OCI-LY1 (cell line): ENCODE measurements at regions not wholly inside any gene's neighbourhood (a gene's known extent, or its start where the extent isn't known, plus 50 kb on each side); places are given as distances from the start of the nearest gene placed in this dataset.

Source experiments
- H2AFZ ChIP-seq: fragments of 200-600 bp; sonication (generic), shearing (Covaris generic); 2 replicates; pipeline ENCODE4 v1.6.0; 2014; ENCODE audit warnings: antibody characterized with exemption, mild to moderate bottlenecking, low read length
- H3F3A ChIP-seq: fragments of 200-600 bp; sonication (generic), shearing (Covaris generic); 2 replicates; pipeline ENCODE4 v1.6.0; 2014; ENCODE audit warnings: mild to moderate bottlenecking, antibody characterized with exemption, low read length, moderate library complexity; ENCODE audit not compliant: insufficient read depth
- H3K27ac ChIP-seq: fragments of 200-600 bp; sonication (generic); 2 replicates; pipeline ENCODE4 v1.5.1; 2014; ENCODE audit warnings: low read length, mixed run types, mild to moderate bottlenecking, low read depth; ENCODE audit not compliant: poor library complexity, severe bottlenecking
- H3K27me3 ChIP-seq: fragments of 200-600 bp; sonication (generic); 2 replicates; pipeline ENCODE4 v1.6.0; 2014; ENCODE audit warnings: antibody characterized with exemption, mild to moderate bottlenecking, low read length, moderate library complexity; ENCODE audit not compliant: insufficient read depth
- H3K36me3 ChIP-seq: fragments of 200-600 bp; sonication (generic); 2 replicates; pipeline ENCODE4 v1.6.1; 2014; ENCODE audit warnings: mild to moderate bottlenecking, antibody characterized with exemption, low read length, moderate library complexity, mixed read lengths; ENCODE audit not compliant: insufficient read depth
- H3K4me1 ChIP-seq: fragments of 200-600 bp; sonication (generic); 2 replicates; pipeline ENCODE4 v1.5.1; 2014; ENCODE audit warnings: mild to moderate bottlenecking, low read length, moderate library complexity; ENCODE audit not compliant: insufficient read depth, severe bottlenecking
- H3K4me2 ChIP-seq: fragments of 200-600 bp; sonication (generic), shearing (Covaris generic); 2 replicates; pipeline ENCODE4 v1.6.1; 2014; ENCODE audit warnings: low read length
- H3K4me3 ChIP-seq: fragments of 200-600 bp; sonication (generic); 2 replicates; pipeline ENCODE4 v1.5.1; 2014; ENCODE audit warnings: low read length, low read depth, mild to moderate bottlenecking, mixed read lengths; ENCODE audit not compliant: poor library complexity, severe bottlenecking
- H3K79me2 ChIP-seq: fragments of 200-600 bp; shearing (Covaris generic); 2 replicates; pipeline ENCODE4 v1.6.1; 2016; ENCODE audit warnings: mixed run types, low read length, mixed read lengths; ENCODE audit not compliant: insufficient read depth
- H3K9ac ChIP-seq: fragments of 200-600 bp; sonication (generic), shearing (Covaris generic); 2 replicates; pipeline ENCODE4 v1.6.1; 2014; ENCODE audit warnings: mild to moderate bottlenecking, low read length, mixed read lengths
- H3K9me2 ChIP-seq: fragments of 200-600 bp; sonication (generic), shearing (Covaris generic); 2 replicates; pipeline ENCODE4 v1.6.1; 2014; ENCODE audit warnings: low read depth, mild to moderate bottlenecking, low read length, mixed read lengths
- H3K9me3 ChIP-seq: fragments of 200-600 bp; shearing (Covaris generic); 2 replicates; pipeline ENCODE4 v1.6.1; 2014; ENCODE audit warnings: low read length, mixed read lengths
- H4K20me1 ChIP-seq: fragments of 200-600 bp; sonication (generic), shearing (Covaris generic); 2 replicates; pipeline ENCODE4 v1.6.0; 2016; ENCODE audit warnings: mild to moderate bottlenecking, low read length; ENCODE audit not compliant: insufficient read depth
- CTCF ChIP-seq: fragments of 200-600 bp; sonication (generic), shearing (Covaris generic); IDR thresholded peaks from 2 replicates; pipeline ENCODE4 v1.5.1; 2017; ENCODE audit warnings: mild to moderate bottlenecking, antibody characterized with exemption, low read length, moderate library complexity, mixed read lengths
- EZH2 ChIP-seq: fragments of 200-600 bp; sonication (generic), shearing (Covaris generic); IDR thresholded peaks from 2 replicates; pipeline ENCODE4 v1.8.0; 2017; ENCODE audit warnings: borderline replicate concordance, mixed run types, mild to moderate bottlenecking, antibody characterized with exemption, low read length, moderate library complexity, mixed read lengths

GRCh38 chr18:45512363-45512953, 102.8 kb upstream of the SLC14A2 start:
- Histone ChIP-seq H3K79me2 (no peaks in the 10 kb centered on the region), H3K9me2 (no peaks in the 10 kb centered on the region), H3K9me3 (no peaks in the 10 kb centered on the region), H3K4me2 (no peak overlapping the region), H3F3A (no peaks in the 10 kb centered on the region), H3K36me3 (no peaks in the 10 kb centered on the region), H3K27me3 (no peaks in the 10 kb centered on the region), H3K9ac (no peak overlapping the region), H3K4me3 (no peak overlapping the region), H3K27ac (no peak overlapping the region), H4K20me1 (no peaks in the 10 kb centered on the region), H3K4me1 (no peaks in the 10 kb centered on the region), H2AFZ (no peak overlapping the region)
- TF ChIP-seq CTCF (no peak), EZH2 (no peak)

- no peaks in the 10 kb centered on the region for H3K79me2 ChIP-seq
- no peak overlapping the region for H3K9ac ChIP-seq
- H3K36me3 ChIP-seq: no peaks in the 10 kb centered on the region
- no peak for TF ChIP-seq CTCF
- no peak for TF ChIP-seq EZH2
- H4K20me1 ChIP-seq: no peaks in the 10 kb centered on the region
- H3K4me1 ChIP-seq: no peaks in the 10 kb centered on the region
- H3K9me3 ChIP-seq: no peaks in the 10 kb centered on the region
- no peaks in the 10 kb centered on the region for H3K27me3 ChIP-seq
- no peaks in the 10 kb centered on the region for H3K9me2 ChIP-seq
- H3K27ac ChIP-seq: no peak overlapping the region
- no peak overlapping the region for H3K4me3 ChIP-seq
- no peaks in the 10 kb centered on the region for H3F3A ChIP-seq
- no peak overlapping the region for H2AFZ ChIP-seq
- no peak overlapping the region for H3K4me2 ChIP-seq
Observed at GRCh38 chr18:45517181-45517741, 98.0 kb upstream of the SLC14A2 start.

- no peaks in the 10 kb centered on the region for H3K9me2 ChIP-seq
- no peak overlapping the region for H2AFZ ChIP-seq
- no peak overlapping the region for H3K9ac ChIP-seq
- H3K4me3 ChIP-seq: no peak overlapping the region
- H3K27me3 ChIP-seq: no peaks in the 10 kb centered on the region
- H3K4me1 ChIP-seq: no peaks in the 10 kb centered on the region
- no peaks in the 10 kb centered on the region for H4K20me1 ChIP-seq
- H3K79me2 ChIP-seq: no peaks in the 10 kb centered on the region
- no peaks in the 10 kb centered on the region for H3F3A ChIP-seq
- H3K27ac ChIP-seq: no peak overlapping the region
- TF ChIP-seq EZH2 (no peak), CTCF (no peak)
- H3K9me3 ChIP-seq: no peaks in the 10 kb centered on the region
- no peak overlapping the region for H3K4me2 ChIP-seq
- no peaks in the 10 kb centered on the region for H3K36me3 ChIP-seq
Observed at GRCh38 chr18:45518311-45519155, 96.7 kb upstream of the SLC14A2 start.
